ENCODE measurements at regions not wholly inside any gene's neighbourhood (a gene's known extent, or its start where the extent isn't known, plus 50 kb on each side); places are given as distances from the start of the nearest gene placed in this dataset.

DNA sequence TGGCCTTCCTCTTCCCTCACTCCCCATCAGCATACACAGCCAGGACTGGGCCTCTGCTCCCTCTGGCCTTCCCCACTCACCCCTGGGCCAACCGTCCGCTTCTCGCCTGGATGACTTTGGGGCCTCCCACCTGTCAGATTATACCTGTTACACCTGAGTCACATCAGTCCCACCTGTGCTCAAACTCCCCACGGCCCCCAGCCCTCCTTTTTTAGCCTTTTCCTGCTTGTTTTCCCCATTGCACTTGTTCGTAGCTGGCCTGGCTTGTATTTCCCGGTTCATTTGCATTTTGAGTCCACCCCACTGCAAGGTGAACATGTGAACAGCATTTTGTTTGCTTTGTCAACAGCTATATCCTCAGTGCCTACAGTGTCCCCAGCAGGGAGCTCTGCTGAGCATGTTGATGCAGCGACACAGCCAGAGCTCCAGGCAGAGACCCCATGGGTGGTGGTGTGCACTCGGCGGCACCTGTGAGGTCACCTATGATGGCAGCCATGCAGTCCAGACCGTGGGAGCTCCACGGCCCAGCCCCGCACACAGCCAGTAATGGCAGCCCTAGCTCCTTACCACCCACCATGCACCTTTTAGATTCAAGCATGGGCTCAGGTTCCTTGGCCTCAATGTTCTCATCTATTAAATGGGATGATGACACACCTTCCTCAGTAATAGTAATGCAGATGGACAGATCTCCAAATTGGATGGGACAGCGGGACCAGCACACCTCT is 276.4 kb upstream of the HS6ST1 start:
- TF ChIP-seq POLR2A (IDR thresholded peaks at IDR 0.05), result no peak
- TF ChIP-seq, protein P1, sequence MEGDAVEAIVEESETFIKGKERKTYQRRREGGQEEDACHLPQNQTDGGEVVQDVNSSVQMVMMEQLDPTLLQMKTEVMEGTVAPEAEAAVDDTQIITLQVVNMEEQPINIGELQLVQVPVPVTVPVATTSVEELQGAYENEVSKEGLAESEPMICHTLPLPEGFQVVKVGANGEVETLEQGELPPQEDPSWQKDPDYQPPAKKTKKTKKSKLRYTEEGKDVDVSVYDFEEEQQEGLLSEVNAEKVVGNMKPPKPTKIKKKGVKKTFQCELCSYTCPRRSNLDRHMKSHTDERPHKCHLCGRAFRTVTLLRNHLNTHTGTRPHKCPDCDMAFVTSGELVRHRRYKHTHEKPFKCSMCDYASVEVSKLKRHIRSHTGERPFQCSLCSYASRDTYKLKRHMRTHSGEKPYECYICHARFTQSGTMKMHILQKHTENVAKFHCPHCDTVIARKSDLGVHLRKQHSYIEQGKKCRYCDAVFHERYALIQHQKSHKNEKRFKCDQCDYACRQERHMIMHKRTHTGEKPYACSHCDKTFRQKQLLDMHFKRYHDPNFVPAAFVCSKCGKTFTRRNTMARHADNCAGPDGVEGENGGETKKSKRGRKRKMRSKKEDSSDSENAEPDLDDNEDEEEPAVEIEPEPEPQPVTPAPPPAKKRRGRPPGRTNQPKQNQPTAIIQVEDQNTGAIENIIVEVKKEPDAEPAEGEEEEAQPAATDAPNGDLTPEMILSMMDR (IDR thresholded peaks at IDR 0.05), result no peak

Measured in testis (tissue), 2 donors.